H9 (cell line): ENCODE measurements at regions not wholly inside any gene's neighbourhood (a gene's known extent, or its start where the extent isn't known, plus 50 kb on each side); places are given as distances from the start of the nearest gene placed in this dataset.

Experiments
- DNase-seq: peaks from one replicate; pipeline ENCODE4 v3.0.0-alpha.2; 2017
- H2AFZ ChIP-seq: one replicate; pipeline ENCODE4 v1.6.1; 2013; ENCODE audit warnings: mild to moderate bottlenecking, low read length, control low read depth, moderate library complexity
- H2AK5ac ChIP-seq: 2 replicates; pipeline ENCODE4 v1.6.1; 2013; ENCODE audit warnings: low read length, control low read depth, mixed read lengths; ENCODE audit not compliant: insufficient read length
- H2BK120ac ChIP-seq: one replicate; pipeline ENCODE4 v1.6.1; 2013; ENCODE audit warnings: low read depth, mild to moderate bottlenecking, low read length, control low read depth, inconsistent platforms; ENCODE audit not compliant: poor library complexity, severe bottlenecking
- H2BK12ac ChIP-seq: 2 replicates; pipeline ENCODE4 v1.6.1; 2013; ENCODE audit warnings: low read length, control low read depth, mixed read lengths, low read depth; ENCODE audit not compliant: insufficient read length
- H2BK15ac ChIP-seq: 2 replicates; pipeline ENCODE4 v1.6.1; 2013; ENCODE audit warnings: low read depth, low read length, control low read depth
- H2BK20ac ChIP-seq: one replicate; pipeline ENCODE4 v1.6.1; 2013; ENCODE audit warnings: low read depth, mild to moderate bottlenecking, low read length, control low read depth, inconsistent platforms; ENCODE audit not compliant: poor library complexity, severe bottlenecking
- H2BK5ac ChIP-seq: 2 replicates; pipeline ENCODE4 v1.6.1; 2013; ENCODE audit warnings: low read length, control low read depth, mixed read lengths; ENCODE audit not compliant: insufficient read length
- H3K14ac ChIP-seq: 2 replicates; pipeline ENCODE4 v1.6.1; 2013; ENCODE audit warnings: low read length, control low read depth; ENCODE audit not compliant: insufficient read depth
- H3K18ac ChIP-seq: 2 replicates; pipeline ENCODE4 v1.6.1; 2013; ENCODE audit warnings: low read depth, mild to moderate bottlenecking, mixed read lengths, low read length, control low read depth; ENCODE audit not compliant: insufficient read length
- H3K23ac ChIP-seq: 2 replicates; pipeline ENCODE4 v1.6.1; 2013; ENCODE audit warnings: low read length, control low read depth, mixed read lengths, low read depth; ENCODE audit not compliant: insufficient read length
- H3K23me2 ChIP-seq: 2 replicates; pipeline ENCODE4 v1.6.1; 2013; ENCODE audit warnings: low read depth, mild to moderate bottlenecking, mixed read lengths, low read length, control low read depth; ENCODE audit not compliant: insufficient read length, poor library complexity, severe bottlenecking
- H3K27ac ChIP-seq: 2 replicates; pipeline ENCODE4 v1.5.1; 2013; ENCODE audit warnings: low read length, control low read depth, mixed read lengths, low read depth; ENCODE audit not compliant: insufficient read length
- H3K27me3 ChIP-seq: 2 replicates; pipeline ENCODE4 v1.6.1; 2013; ENCODE audit warnings: low read length, control low read depth, inconsistent platforms; ENCODE audit not compliant: insufficient read depth
- H3K4ac ChIP-seq: 2 replicates; pipeline ENCODE4 v1.6.1; 2013; ENCODE audit warnings: low read depth, mild to moderate bottlenecking, control low read depth, inconsistent platforms, low read length, moderate library complexity
- H3K4me1 ChIP-seq: 2 replicates; pipeline ENCODE4 v1.6.1; 2013; ENCODE audit warnings: low read length, control low read depth, inconsistent platforms; ENCODE audit not compliant: insufficient read depth
- H3K4me2 ChIP-seq: 2 replicates; pipeline ENCODE4 v1.6.1; 2013; ENCODE audit warnings: low read length, control low read depth, mixed read lengths; ENCODE audit not compliant: insufficient read length, insufficient read depth
- H3K56ac ChIP-seq: 2 replicates; pipeline ENCODE4 v1.6.1; 2013; ENCODE audit warnings: low read depth, mild to moderate bottlenecking, mixed read lengths, low read length, control low read depth; ENCODE audit not compliant: insufficient read length
- H3K79me1 ChIP-seq: 2 replicates; pipeline ENCODE4 v1.6.1; 2013; ENCODE audit warnings: low read depth, mild to moderate bottlenecking, moderate library complexity, low read length, control low read depth, inconsistent platforms; ENCODE audit not compliant: insufficient read depth, poor library complexity, severe bottlenecking
- H3K79me2 ChIP-seq: 2 replicates; pipeline ENCODE4 v1.6.1; 2013; ENCODE audit warnings: low read length, control low read depth, inconsistent platforms; ENCODE audit not compliant: insufficient read depth
- H3K9ac ChIP-seq: 2 replicates; pipeline ENCODE4 v1.6.1; 2013; ENCODE audit warnings: low read length, control low read depth, mixed read lengths; ENCODE audit not compliant: insufficient read length; ENCODE audit errors: extremely low read depth
- H3K9me3 ChIP-seq: one replicate; pipeline ENCODE4 v1.6.1; 2013; ENCODE audit warnings: low read depth, low read length, inconsistent platforms; ENCODE audit not compliant: control insufficient read depth
- H3T11ph ChIP-seq: one replicate; pipeline ENCODE4 v1.6.1; 2013; ENCODE audit warnings: mild to moderate bottlenecking, low read length, control low read depth, inconsistent platforms
- H4K20me1 ChIP-seq: one replicate; pipeline ENCODE4 v1.6.1; 2013; ENCODE audit not compliant: control insufficient read depth, insufficient read length, insufficient read depth
- H4K5ac ChIP-seq: 2 replicates; pipeline ENCODE4 v1.6.1; 2013; ENCODE audit warnings: low read depth, mild to moderate bottlenecking, mixed read lengths, low read length, control low read depth; ENCODE audit not compliant: insufficient read length
- H4K8ac ChIP-seq: replicated peaks from 2 replicates; pipeline ENCODE4 v1.6.1; 2013; ENCODE audit warnings: low read length, control low read depth, mixed read lengths, low read depth; ENCODE audit not compliant: insufficient read length
- H4K91ac ChIP-seq: 2 replicates; pipeline ENCODE4 v1.6.1; 2013; ENCODE audit warnings: low read depth, mild to moderate bottlenecking, moderate library complexity, mixed read lengths, low read length, control low read depth; ENCODE audit not compliant: insufficient read length
- H3K27ac Mint-ChIP-seq, 3 experiments: 2 replicates in 2 of 3; 3 replicates in 1 of 3; pipeline ENCODE4 v1.8.0; 2020 to 2021; ENCODE audit warnings: mixed read lengths in 3 of 3, mild to moderate bottlenecking in 1 of 3, moderate library complexity in 1 of 3
- H3K27me3 Mint-ChIP-seq: 2 replicates; pipeline ENCODE4 v1.8.0; 2021; ENCODE audit warnings: low read depth, mild to moderate bottlenecking, moderate library complexity, mixed read lengths
- H3K36me3 Mint-ChIP-seq, 3 experiments: 2 replicates in 2 of 3; 3 replicates in 1 of 3; pipeline ENCODE4 v1.8.0; 2020 to 2021; ENCODE audit warnings: low read depth in 3 of 3, mixed read lengths in 3 of 3; ENCODE audit not compliant: insufficient read depth in 1 of 3
- H3K4me1 Mint-ChIP-seq, 2 experiments: 2 replicates each; pipeline ENCODE4 v1.8.0; 2020; ENCODE audit warnings: mixed read lengths in 2 of 2
- H3K4me3 Mint-ChIP-seq, 2 experiments: 2 replicates in 1 of 2; 3 replicates in 1 of 2; pipeline ENCODE4 v1.8.0; 2020 to 2021; ENCODE audit warnings: mild to moderate bottlenecking in 2 of 2, mixed read lengths in 2 of 2, moderate library complexity in 1 of 2
- H3K9me3 Mint-ChIP-seq, 2 experiments: 2 replicates in 1 of 2; 3 replicates in 1 of 2; pipeline ENCODE4 v1.8.0; 2020; ENCODE audit warnings: mild to moderate bottlenecking in 2 of 2, mixed read lengths in 2 of 2, moderate library complexity in 1 of 2
- CTCF ChIP-seq: fragments of 200-600 bp; sonication (generic); conservative IDR thresholded peaks from 3 replicates; pipeline ENCODE4 v1.8.0; 2021; ENCODE audit warnings: antibody characterized with exemption, mild to moderate bottlenecking
- WGBS: extraction: QIAGEN DNeasy Blood & Tissue Kit; methylation state at CpG from one replicate; pipeline ENCODE4 v1.1.7; 2013; ENCODE audit warnings: missing lambda C conversion rate, low lambda C conversion rate, mixed read lengths; ENCODE audit not compliant: insufficient read length; ENCODE audit errors: extremely low coverage; 5-methylcytosine and 5-hydroxymethylcytosine counted together

- H3K23ac ChIP-seq: no peak overlapping the region
- no peak overlapping the region for H3K18ac ChIP-seq
- H2BK120ac ChIP-seq: no peak overlapping the region
- no peak overlapping the region for H4K5ac ChIP-seq
- no peak for TF ChIP-seq CTCF
- H3K9ac ChIP-seq: no peak overlapping the region
- no peak overlapping the region for H4K8ac ChIP-seq
- H3K14ac ChIP-seq: no peak overlapping the region
- H4K20me1 ChIP-seq: no peaks in the 10 kb centered on the region
- H2BK5ac ChIP-seq: no peak overlapping the region
- no peaks in the 10 kb centered on the region for H3K9me3 ChIP-seq
- H3T11ph ChIP-seq: no peak overlapping the region
- H3K27me3 ChIP-seq: no peaks in the 10 kb centered on the region
- no CpG with 5 or more reads among the region's 2 CpGs for WGBS
- H3K27me3 Mint-ChIP-seq: no peaks in the 10 kb centered on the region
- H3K79me2 ChIP-seq: no peaks in the 10 kb centered on the region
- H3K4me1 Mint-ChIP-seq: no peaks in the 10 kb centered on the region
- no peak overlapping the region for H2AK5ac ChIP-seq
- H3K4me1 ChIP-seq: no peaks in the 10 kb centered on the region
- H3K4me2 ChIP-seq: no peak overlapping the region
- no peak overlapping the region for H2BK20ac ChIP-seq
- no peak overlapping the region for H2BK12ac ChIP-seq
- H3K27ac Mint-ChIP-seq: no peak overlapping the region
- no peak overlapping the region for H3K27ac ChIP-seq
- no peak for DNase-seq
- no peak overlapping the region for H4K91ac ChIP-seq
- H2BK15ac ChIP-seq: no peak overlapping the region
- H3K36me3 Mint-ChIP-seq: peaks cover 0 to 7% (median 0%) of the 10 kb centered on the region in 3 experiments; a peak in 1 of 7 replicates
- H3K4me3 Mint-ChIP-seq: no peak overlapping the region
- no peak overlapping the region for H2AFZ ChIP-seq
- H3K9me3 Mint-ChIP-seq: peaks cover 3 to 7% of the 10 kb centered on the region in 2 experiments; a peak in 3 of 5 replicates
- no peaks in the 10 kb centered on the region for H3K23me2 ChIP-seq
- H3K4ac ChIP-seq: no peak overlapping the region
- H3K79me1 ChIP-seq: no peaks in the 10 kb centered on the region
- H3K56ac ChIP-seq: no peak overlapping the region
Measured at GRCh38 chr18:38263066-38263465, 697.5 kb upstream of the CELF4 start.
